GM21737 (cell line): ENCODE measurements at regions not wholly inside any gene's neighbourhood (a gene's known extent, or its start where the extent isn't known, plus 50 kb on each side); places are given as distances from the start of the nearest gene placed in this dataset.

Experiments
- ATAC-seq: cut with Tn5 transposase; IDR thresholded peaks from one replicate; pipeline ENCODE4 v1.9.1; 2021; ENCODE audit warnings: mild to moderate bottlenecking, moderate library complexity; ENCODE audit not compliant: unreplicated experiment

- no peak for ATAC-seq
These were observed 190.9 kb upstream of the TUT7 start for GRCh38 chr9:86545090-86545489.

DNA sequence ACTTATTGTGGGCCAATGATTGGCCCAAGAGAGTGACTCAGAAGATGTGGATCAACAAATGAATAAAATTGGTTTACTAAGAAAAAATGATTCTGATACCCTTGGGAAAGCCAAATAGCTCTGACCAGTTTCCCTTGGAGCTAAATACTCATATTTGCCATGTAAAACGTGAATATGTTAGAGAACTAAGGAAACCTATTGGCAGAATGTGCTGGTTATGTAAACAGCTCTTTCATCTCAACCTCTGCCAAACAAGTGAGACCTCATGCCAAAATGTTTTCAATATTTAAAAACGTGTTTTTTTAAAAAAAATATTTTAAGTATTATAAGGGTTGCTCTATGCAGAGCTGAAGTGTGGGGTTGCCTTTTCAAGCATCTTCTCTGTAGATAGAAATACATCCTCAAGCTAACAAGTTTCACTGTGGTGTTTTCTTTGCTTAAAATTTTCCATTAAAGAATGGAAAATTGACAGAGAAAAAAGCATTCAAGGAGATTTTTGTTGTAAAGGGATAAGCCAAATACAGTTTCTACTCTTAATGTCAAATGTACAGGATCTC, 186.9 kb upstream of the TUT7 start:
- no peak for ATAC-seq

GRCh38 chr9:86535406-86535915, 181.3 kb upstream of the TUT7 start:
- ATAC-seq: no peak

DNA sequence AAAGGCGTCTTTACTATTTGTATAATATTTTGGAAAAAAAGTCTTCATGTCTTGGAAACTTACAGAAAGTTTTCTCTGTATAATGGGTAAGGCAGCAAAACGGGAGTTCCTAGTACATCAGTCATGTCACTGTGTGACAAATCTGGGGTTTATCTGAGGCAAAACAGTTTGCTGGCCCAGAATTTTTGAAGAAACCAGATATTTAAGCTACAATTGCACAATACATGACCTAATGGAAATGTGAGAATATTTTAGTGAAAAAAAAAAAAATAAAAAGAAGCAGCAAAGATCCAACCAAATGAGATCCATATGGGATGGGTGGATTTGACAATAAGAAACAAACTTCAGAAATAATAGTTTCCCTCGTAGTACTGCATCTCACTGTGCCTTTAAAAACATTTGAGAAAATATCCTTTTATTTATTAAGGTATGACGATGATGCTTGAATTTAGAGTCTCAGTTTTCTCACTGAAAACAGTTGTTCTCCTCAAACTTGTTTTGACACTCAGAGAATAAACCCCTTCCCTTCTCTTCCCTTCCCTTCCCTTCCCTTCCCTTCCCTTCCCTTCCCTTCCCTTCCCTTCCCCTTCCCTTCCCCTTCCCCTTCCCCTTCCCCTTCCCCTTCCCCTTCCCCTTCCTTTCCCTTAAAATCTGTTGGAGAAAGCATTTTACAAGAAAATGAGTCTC, 180.5 kb upstream of the TUT7 start:
- no peak for ATAC-seq

GRCh38 chr9:86531971-86532640, 177.9 kb upstream of the TUT7 start:
- no peak for ATAC-seq

GRCh38 chr9:86531273-86531970, 177.2 kb upstream of the TUT7 start:
- ATAC-seq: no peak

- ATAC-seq: no peak
These were observed 175.5 kb upstream of the TUT7 start for GRCh38 chr9:86529496-86530275.

GRCh38 chr9:86526021-86526420, 171.8 kb upstream of the TUT7 start:
- no peak for ATAC-seq

DNA sequence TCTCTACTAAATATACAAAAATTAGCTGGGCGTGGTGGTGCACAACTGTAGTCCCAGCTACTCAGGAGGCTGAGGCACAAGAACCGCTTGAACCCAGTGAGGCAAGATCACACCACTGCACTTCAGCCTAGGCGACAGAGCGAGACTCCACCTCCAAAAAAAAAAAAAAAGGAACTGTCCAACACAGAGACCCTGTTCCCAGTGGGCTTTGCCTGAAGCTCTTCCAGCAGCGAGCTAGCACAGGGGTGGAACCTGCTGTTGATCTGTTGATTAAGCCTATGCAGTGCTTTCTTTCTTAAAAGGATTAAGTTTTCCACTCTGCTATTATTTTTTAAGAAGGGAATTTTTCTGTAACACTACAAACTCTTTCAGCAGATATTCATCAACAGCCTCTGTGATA, 171.0 kb upstream of the TUT7 start:
- no peak for ATAC-seq

DNA sequence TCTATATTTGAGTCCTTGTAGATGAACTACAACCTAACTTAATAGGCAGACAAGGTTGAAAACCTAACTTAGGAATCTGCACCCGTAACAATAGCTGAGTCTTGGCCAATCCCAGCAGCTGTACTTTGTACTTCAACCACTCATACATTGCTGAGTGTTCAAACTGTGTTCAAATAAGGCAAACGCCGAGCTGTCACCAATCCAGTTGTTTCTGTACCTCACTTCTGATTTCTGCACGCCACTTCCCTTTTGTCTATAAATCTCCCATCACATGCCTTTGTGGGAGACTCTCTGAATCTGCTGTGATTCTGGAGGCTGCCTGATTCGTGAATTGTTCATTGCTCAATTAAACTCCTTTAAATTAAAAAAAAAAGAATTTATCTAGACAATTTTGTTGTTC, 167.8 kb upstream of the TUT7 start:
- ATAC-seq: no peak

- no peak for ATAC-seq
These were observed 167.1 kb upstream of the TUT7 start for GRCh38 chr9:86521322-86521721.

DNA sequence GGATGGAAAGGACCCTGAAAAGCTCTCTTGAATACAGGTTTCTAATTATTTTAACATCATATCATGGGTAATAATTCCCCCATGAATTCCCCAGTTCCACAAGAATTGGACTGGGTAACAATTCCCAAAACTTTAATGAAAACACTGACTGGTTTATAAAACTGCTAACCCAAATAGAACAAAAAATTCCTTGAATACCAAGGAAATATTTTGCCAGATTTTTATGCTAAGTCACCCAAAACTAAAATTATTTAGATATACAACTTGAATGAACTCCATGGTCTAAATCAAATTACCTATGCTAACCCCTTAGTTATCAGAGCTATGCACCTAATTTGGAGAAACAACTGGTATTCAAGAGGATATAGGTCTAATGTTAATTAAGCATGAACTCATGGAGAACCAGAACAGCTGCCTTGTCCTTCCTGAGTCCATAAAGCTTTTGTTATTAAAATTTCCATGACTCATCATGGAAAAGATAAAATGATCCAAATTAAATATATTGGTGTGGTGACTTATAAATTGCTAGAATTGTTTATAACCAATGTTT, 164.9 kb upstream of the TUT7 start:
- ATAC-seq: no peak

GRCh38 chr9:86517475-86517874, 163.3 kb upstream of the TUT7 start:
- no peak for ATAC-seq

DNA sequence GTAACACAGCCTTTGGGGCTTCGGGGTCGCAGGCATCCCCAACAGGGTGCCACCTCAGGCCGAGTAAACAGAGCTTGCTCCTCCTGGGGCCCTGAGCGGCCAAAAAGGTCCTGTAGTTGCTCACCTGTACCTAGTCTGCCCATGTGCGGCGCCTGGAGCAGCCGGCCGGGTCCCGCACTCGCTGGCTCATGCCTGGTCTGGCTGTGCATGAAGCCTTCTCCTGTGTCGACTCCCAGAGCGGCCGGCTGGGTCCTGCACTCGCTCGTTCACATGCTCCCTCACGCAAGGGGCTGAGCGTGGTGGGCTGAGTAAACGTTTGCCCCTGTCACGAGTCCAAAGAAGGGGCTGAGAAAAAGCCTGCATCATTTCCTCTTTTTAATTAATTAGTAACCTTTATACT, 162.4 kb upstream of the TUT7 start:
- ATAC-seq: no peak

GRCh38 chr9:86515221-86515620, 161.0 kb upstream of the TUT7 start:
- ATAC-seq: no peak

GRCh38 chr9:86513429-86513828, 159.2 kb upstream of the TUT7 start:
- ATAC-seq: no peak

- no peak for ATAC-seq
These were observed 158.7 kb upstream of the TUT7 start for GRCh38 chr9:86512929-86513328.

GRCh38 chr9:86511614-86512360, 157.6 kb upstream of the TUT7 start:
- no peak for ATAC-seq

- ATAC-seq: no peak
These were observed 154.1 kb upstream of the TUT7 start for GRCh38 chr9:86508208-86508903.
